Right lobe of liver (tissue), 6 donors: ENCODE measurements at regions not wholly inside any gene's neighbourhood (a gene's known extent, or its start where the extent isn't known, plus 50 kb on each side); places are given as distances from the start of the nearest gene placed in this dataset.

Source experiments
- ATAC-seq, 4 donors: fragments of 200-7000 bp; cut with Tn5 transposase; one replicate each; pipeline ENCODE4 v1.9.1; 2020; ENCODE audit warnings: mild to moderate bottlenecking in 4 of 4, moderate library complexity in 4 of 4
- DNase-seq, 3 donors: peaks; one replicate each; pipeline ENCODE4 v3.0.0-alpha.2; 2020
- H3K27ac ChIP-seq, 3 donors: fragments of 200-600 bp; one replicate each; pipeline ENCODE4 v1.8.0; 2022
- H3K27me3 ChIP-seq, 2 donors: fragments of 200-600 bp; one replicate each; pipeline ENCODE4 v1.8.0; 2022
- H3K36me3 ChIP-seq, 4 donors: fragments of 200-600 bp; sonication (generic) in 1 of 4; one replicate each; pipeline versions ENCODE4 v1.5.1 to v1.8.0; 2017 to 2022; ENCODE audit warnings: control low read depth in 1 of 4
- H3K4me1 ChIP-seq, 4 donors: fragments of 200-600 bp; sonication (generic) in 1 of 4; one replicate each; pipeline versions ENCODE4 v1.5.1 to v1.8.0; 2017 to 2022; ENCODE audit warnings: control low read depth in 1 of 4
- H3K4me3 ChIP-seq, 3 donors: fragments of 200-600 bp; one replicate each; pipeline ENCODE4 v1.8.0; 2022
- H3K9me3 ChIP-seq, 4 donors: fragments of 200-600 bp; sonication (generic) in 1 of 4; one replicate each; pipeline versions ENCODE4 v1.5.1 to v1.8.0; 2017 to 2022; ENCODE audit warnings: control low read depth in 1 of 4
- CTCF ChIP-seq, 4 donors: fragments of 200-600 bp in 3 of 4; fragments of 450-650 bp in 1 of 4; IDR thresholded peaks; one replicate each; pipeline versions ENCODE4 v1.5.1 to v1.8.0; 2016 to 2022; ENCODE audit warnings: antibody characterized with exemption in 4 of 4, mild to moderate bottlenecking in 2 of 4
- POLR2A ChIP-seq: fragments of 450-650 bp; IDR thresholded peaks from one replicate; pipeline ENCODE4 v1.6.1; 2017; ENCODE audit warnings: antibody characterized with exemption, mild to moderate bottlenecking
- WGBS: methylation state at CpG from one replicate; pipeline ENCODE4 v1.1.6; 2018; ENCODE audit warnings: low coverage, low lambda C conversion rate; ENCODE audit not compliant: insufficient coverage; ENCODE audit errors: missing lambda C conversion rate; 5-methylcytosine and 5-hydroxymethylcytosine counted together
- intact Hi-C, 2 donors: fragments of 100-400 bp; cut with DNase I; formaldehyde crosslinking; loops; one replicate each; pipeline versions ENCODE4 v1.11.2 to v1.14.1; 2022
- donor health status: DM: no; HTN: yes; CAD: no.
- donor health status: DM: no; HTN: no; CAD: no.
- donor health status: DM: no; HTN: no; CAD: no.
- donor health status: DM: no; HTN: yes; CAD: no.
- donor health status: DM: no; HTN: yes; CAD: no.

- DNase-seq (no peak), ATAC-seq (no peak)
- Histone ChIP-seq H3K4me1 (no peaks in the 10 kb centered on the region), H3K4me3 (no peak overlapping the region), H3K27ac (no peak overlapping the region), H3K36me3 (no peaks in the 10 kb centered on the region), H3K9me3 (no peaks in the 10 kb centered on the region), H3K27me3 (no peaks in the 10 kb centered on the region)
- TF ChIP-seq POLR2A (no peak), CTCF (IDR thresholded peaks at IDR 0.05) (no peak)
- 28% methylated on average over 1 of the region's 1 CpG for whole genome bisulfite sequencing
- intact Hi-C loops, result no loop called here
Observed at GRCh38 chr2:49598231-49598630, 443.9 kb upstream of the FSHR start.

GRCh38 chr2:49585921-49586320, 431.6 kb upstream of the FSHR start:
- WGBS, result 34% methylated on average over 3 of the region's 3 CpGs
- DNase-seq (no peak), ATAC-seq (no peak)
- H3K4me1 ChIP-seq, result no peaks in the 10 kb centered on the region
- intact Hi-C loops, result no loop called here
- H3K27ac ChIP-seq, result no peak overlapping the region
- H3K4me3 ChIP-seq, result no peak overlapping the region
- TF ChIP-seq POLR2A, result no peak
- TF ChIP-seq CTCF (IDR thresholded peaks at IDR 0.05), result no peak
- no peaks in the 10 kb centered on the region for H3K27me3 ChIP-seq
- no peaks in the 10 kb centered on the region for H3K9me3 ChIP-seq
- H3K36me3 ChIP-seq, result no peaks in the 10 kb centered on the region

DNA sequence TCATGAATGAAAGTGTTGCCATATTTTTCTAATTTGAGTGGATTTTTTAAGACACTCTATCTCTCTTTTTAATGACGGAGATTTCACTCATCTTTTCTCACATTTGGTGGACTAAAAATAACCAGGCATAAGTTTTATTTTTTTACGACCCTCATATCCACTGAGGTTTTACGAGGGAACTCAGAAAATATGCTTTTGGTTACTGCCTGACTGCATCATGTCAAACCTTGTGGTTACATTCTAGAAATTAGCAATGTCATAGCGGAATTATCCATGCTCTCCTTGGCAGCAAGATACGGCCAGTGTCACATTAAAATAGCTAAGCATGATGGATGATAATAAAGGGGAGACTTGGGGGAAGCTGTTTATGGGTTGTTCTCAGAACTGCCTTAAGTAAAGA, 428.6 kb upstream of the FSHR start:
- no peaks in the 10 kb centered on the region for H3K36me3 ChIP-seq
- no peak overlapping the region for H3K27ac ChIP-seq
- no peaks in the 10 kb centered on the region for H3K9me3 ChIP-seq
- intact Hi-C loops, result no loop called here
- H3K4me1 ChIP-seq, result no peaks in the 10 kb centered on the region
- H3K4me3 ChIP-seq, result no peak overlapping the region
- no peak for TF ChIP-seq CTCF (IDR thresholded peaks at IDR 0.05)
- no peak for TF ChIP-seq POLR2A
- no peak for ATAC-seq
- 26% methylated on average over 5 of the region's 5 CpGs for WGBS
- DNase-seq, result no peak
- H3K27me3 ChIP-seq, result no peaks in the 10 kb centered on the region

DNA sequence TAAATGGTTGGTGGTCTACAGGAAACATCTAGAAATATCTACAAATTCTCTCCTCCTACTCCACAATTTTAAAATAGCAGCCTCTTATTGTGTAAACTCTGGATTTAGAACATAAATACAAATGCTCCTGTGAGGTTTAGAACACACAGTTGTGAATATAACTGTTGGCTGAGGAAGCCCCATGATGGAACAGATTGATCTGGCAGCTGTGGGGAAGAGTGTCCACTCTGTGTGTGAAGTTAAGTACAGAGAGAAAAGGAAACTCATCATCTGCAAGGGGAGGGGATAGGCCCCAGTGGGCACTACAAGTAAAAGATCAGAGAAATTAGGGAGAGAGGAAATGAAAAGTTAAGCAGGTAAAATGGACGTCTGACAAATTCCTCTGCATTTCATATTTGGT, 422.7 kb upstream of the FSHR start:
- ATAC-seq (no peak), DNase-seq (no peak)
- Histone ChIP-seq H3K27me3 (no peaks in the 10 kb centered on the region), H3K4me3 (no peak overlapping the region), H3K9me3 (no peaks in the 10 kb centered on the region), H3K27ac (no peak overlapping the region), H3K36me3 (no peaks in the 10 kb centered on the region), H3K4me1 (no peaks in the 10 kb centered on the region)
- no peak for TF ChIP-seq POLR2A
- TF ChIP-seq CTCF (IDR thresholded peaks at IDR 0.05), result no peak
- intact Hi-C loops, result no loop called here
- WGBS, result 20% methylated on average over 1 of the region's 1 CpG

DNA sequence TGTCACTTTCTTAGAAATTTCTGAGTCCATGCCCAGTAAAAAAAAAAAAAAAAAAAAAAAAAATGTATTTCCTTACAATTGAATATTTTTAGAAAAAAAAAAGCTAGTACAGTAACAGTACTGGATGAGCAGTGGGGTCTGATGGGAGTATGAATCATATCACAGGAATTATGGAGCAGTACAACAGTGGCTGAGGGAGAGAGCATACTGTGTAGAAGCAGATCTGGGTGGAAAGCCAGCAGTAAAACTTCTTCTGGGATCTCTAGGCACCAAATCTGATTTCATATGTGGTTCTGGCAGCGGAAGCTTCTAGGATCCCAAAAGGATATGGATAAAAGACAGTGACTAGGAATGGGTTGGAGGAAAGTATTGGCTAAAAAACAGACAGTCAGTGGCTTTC, 414.9 kb upstream of the FSHR start:
- WGBS, result 50% methylated on average over 1 of the region's 1 CpG
- H3K36me3 ChIP-seq, result no peaks in the 10 kb centered on the region
- TF ChIP-seq POLR2A (no peak), CTCF (IDR thresholded peaks at IDR 0.05) (no peak)
- DNase-seq, result no peak
- no peak overlapping the region for H3K27ac ChIP-seq
- no peaks in the 10 kb centered on the region for H3K9me3 ChIP-seq
- no peaks in the 10 kb centered on the region for H3K27me3 ChIP-seq
- no peak overlapping the region for H3K4me3 ChIP-seq
- no peaks in the 10 kb centered on the region for H3K4me1 ChIP-seq
- intact Hi-C loops, result no loop called here
- no peak for ATAC-seq
